MG63 (cell line): ENCODE measurements at regions not wholly inside any gene's neighbourhood (a gene's known extent, or its start where the extent isn't known, plus 50 kb on each side); places are given as distances from the start of the nearest gene placed in this dataset.

Experiments
- DNase-seq: peaks from one replicate; pipeline ENCODE4 v3.0.0-alpha.2; 2020
- H3K27me3 ChIP-seq: fragments of 250-450 bp; sonication (Bioruptor Pico); 2 replicates; pipeline ENCODE4 v1.5.1; 2020; ENCODE audit warnings: mild to moderate bottlenecking, moderate library complexity
- H3K36me3 ChIP-seq: fragments of 250-450 bp; sonication (Bioruptor Pico); 2 replicates; pipeline ENCODE4 v1.5.1; 2020; ENCODE audit warnings: mild to moderate bottlenecking, moderate library complexity
- H3K4me3 ChIP-seq: fragments of 250-450 bp; sonication (Bioruptor Pico); 2 replicates; pipeline ENCODE4 v1.5.1; 2020; ENCODE audit warnings: mild to moderate bottlenecking, moderate library complexity
- H3K9me3 ChIP-seq: fragments of 250-450 bp; sonication (Bioruptor Pico); 2 replicates; pipeline ENCODE4 v1.5.1; 2020; ENCODE audit warnings: mild to moderate bottlenecking, moderate library complexity

GRCh38 chr2:121880283-121880682 is 124.8 kb downstream of the TSN start:
- no peaks in the 10 kb centered on the region for H3K9me3 ChIP-seq
- H3K27me3 ChIP-seq: no peaks in the 10 kb centered on the region
- H3K4me3 ChIP-seq: no peak overlapping the region
- no peak for DNase-seq
- H3K36me3 ChIP-seq: no peaks in the 10 kb centered on the region

GRCh38 chr2:121881038-121881437 is 125.6 kb downstream of the TSN start:
- H3K36me3 ChIP-seq: no peaks in the 10 kb centered on the region
- no peaks in the 10 kb centered on the region for H3K27me3 ChIP-seq
- H3K9me3 ChIP-seq: no peaks in the 10 kb centered on the region
- no peak for DNase-seq
- no peak overlapping the region for H3K4me3 ChIP-seq

- no peaks in the 10 kb centered on the region for H3K27me3 ChIP-seq
- H3K36me3 ChIP-seq: no peaks in the 10 kb centered on the region
- no peaks in the 10 kb centered on the region for H3K9me3 ChIP-seq
- no peak overlapping the region for H3K4me3 ChIP-seq
- DNase-seq: no peak
Observed at GRCh38 chr2:121881950-121882349, 126.5 kb downstream of the TSN start.

GRCh38 chr2:121884078-121884477 is 128.6 kb downstream of the TSN start:
- H3K9me3 ChIP-seq: no peaks in the 10 kb centered on the region
- H3K27me3 ChIP-seq: no peaks in the 10 kb centered on the region
- DNase-seq: no peak
- no peaks in the 10 kb centered on the region for H3K36me3 ChIP-seq
- H3K4me3 ChIP-seq: no peak overlapping the region

- H3K4me3 ChIP-seq: no peak overlapping the region
- no peaks in the 10 kb centered on the region for H3K9me3 ChIP-seq
- no peaks in the 10 kb centered on the region for H3K27me3 ChIP-seq
- DNase-seq: no peak
- H3K36me3 ChIP-seq: no peaks in the 10 kb centered on the region
Observed at GRCh38 chr2:121884511-121884921, 129.1 kb downstream of the TSN start.

- DNase-seq: no peak
- Histone ChIP-seq H3K9me3 (no peaks in the 10 kb centered on the region), H3K27me3 (no peaks in the 10 kb centered on the region), H3K4me3 (no peak overlapping the region), H3K36me3 (no peaks in the 10 kb centered on the region)
Observed at GRCh38 chr2:121886059-121886458, 130.6 kb downstream of the TSN start.

- Histone ChIP-seq H3K36me3 (no peaks in the 10 kb centered on the region), H3K27me3 (no peaks in the 10 kb centered on the region), H3K9me3 (no peaks in the 10 kb centered on the region), H3K4me3 (no peak overlapping the region)
- DNase-seq: no peak
Observed at GRCh38 chr2:121887513-121888188, 132.2 kb downstream of the TSN start.

- Histone ChIP-seq H3K9me3 (no peaks in the 10 kb centered on the region), H3K27me3 (no peaks in the 10 kb centered on the region), H3K36me3 (no peaks in the 10 kb centered on the region), H3K4me3 (no peak overlapping the region)
- DNase-seq: peak; percentile 15
Observed at GRCh38 chr2:121888189-121888557, 132.7 kb downstream of the TSN start.

- no peaks in the 10 kb centered on the region for H3K9me3 ChIP-seq
- no peak overlapping the region for H3K4me3 ChIP-seq
- DNase-seq: no peak
- H3K27me3 ChIP-seq: no peaks in the 10 kb centered on the region
- H3K36me3 ChIP-seq: no peaks in the 10 kb centered on the region
Observed at GRCh38 chr2:121890041-121890440, 134.6 kb downstream of the TSN start.

GRCh38 chr2:121895723-121896571 is 140.5 kb downstream of the TSN start:
- H3K4me3 ChIP-seq: no peak overlapping the region
- DNase-seq: no peak
- H3K36me3 ChIP-seq: no peaks in the 10 kb centered on the region
- H3K9me3 ChIP-seq: no peaks in the 10 kb centered on the region
- H3K27me3 ChIP-seq: no peaks in the 10 kb centered on the region

GRCh38 chr2:121897335-121897970 is 142.0 kb downstream of the TSN start:
- no peaks in the 10 kb centered on the region for H3K36me3 ChIP-seq
- DNase-seq: peak; percentile 21
- H3K4me3 ChIP-seq: no peak overlapping the region
- no peaks in the 10 kb centered on the region for H3K9me3 ChIP-seq
- no peaks in the 10 kb centered on the region for H3K27me3 ChIP-seq

- H3K36me3 ChIP-seq: no peaks in the 10 kb centered on the region
- H3K9me3 ChIP-seq: no peaks in the 10 kb centered on the region
- H3K27me3 ChIP-seq: no peaks in the 10 kb centered on the region
- DNase-seq: no peak
- H3K4me3 ChIP-seq: no peak overlapping the region
Observed at GRCh38 chr2:121898483-121898882, 143.0 kb downstream of the TSN start.

- DNase-seq: no peak
- no peaks in the 10 kb centered on the region for H3K27me3 ChIP-seq
- H3K9me3 ChIP-seq: no peaks in the 10 kb centered on the region
- H3K36me3 ChIP-seq: no peaks in the 10 kb centered on the region
- H3K4me3 ChIP-seq: no peak overlapping the region
Observed at GRCh38 chr2:121900391-121900790, 144.9 kb downstream of the TSN start.

GRCh38 chr2:121902171-121902591 is 146.7 kb downstream of the TSN start:
- H3K9me3 ChIP-seq: no peaks in the 10 kb centered on the region
- no peaks in the 10 kb centered on the region for H3K27me3 ChIP-seq
- no peak for DNase-seq
- H3K4me3 ChIP-seq: no peak overlapping the region
- no peaks in the 10 kb centered on the region for H3K36me3 ChIP-seq

GRCh38 chr2:121902616-121903015 is 147.2 kb downstream of the TSN start:
- no peaks in the 10 kb centered on the region for H3K27me3 ChIP-seq
- no peaks in the 10 kb centered on the region for H3K9me3 ChIP-seq
- no peak for DNase-seq
- no peak overlapping the region for H3K4me3 ChIP-seq
- no peaks in the 10 kb centered on the region for H3K36me3 ChIP-seq

- Histone ChIP-seq H3K36me3 (no peaks in the 10 kb centered on the region), H3K27me3 (no peaks in the 10 kb centered on the region), H3K9me3 (no peaks in the 10 kb centered on the region), H3K4me3 (no peak overlapping the region)
- peak; percentile 28 for DNase-seq
Observed at GRCh38 chr2:121903037-121903689, 147.7 kb downstream of the TSN start.

- DNase-seq: no peak
- Histone ChIP-seq H3K27me3 (no peaks in the 10 kb centered on the region; the same call in 1 of the 2 replicates), H3K36me3 (no peaks in the 10 kb centered on the region), H3K9me3 (no peaks in the 10 kb centered on the region), H3K4me3 (no peak overlapping the region)
Observed at GRCh38 chr2:121904656-121905055, 149.2 kb downstream of the TSN start.
